SH-SY5Y (cell line): ENCODE measurements at regions not wholly inside any gene's neighbourhood (a gene's known extent, or its start where the extent isn't known, plus 50 kb on each side); places are given as distances from the start of the nearest gene placed in this dataset.

Source experiments
- GATA2 ChIP-seq: IDR thresholded peaks from 2 replicates; pipeline ENCODE4 v1.6.1; 2011; ENCODE audit warnings: mild to moderate bottlenecking, low read depth, low read length
- GATA3 ChIP-seq: IDR thresholded peaks from 2 replicates; pipeline ENCODE4 v1.6.1; 2011; ENCODE audit warnings: low read depth, mild to moderate bottlenecking, low read length, moderate library complexity

DNA sequence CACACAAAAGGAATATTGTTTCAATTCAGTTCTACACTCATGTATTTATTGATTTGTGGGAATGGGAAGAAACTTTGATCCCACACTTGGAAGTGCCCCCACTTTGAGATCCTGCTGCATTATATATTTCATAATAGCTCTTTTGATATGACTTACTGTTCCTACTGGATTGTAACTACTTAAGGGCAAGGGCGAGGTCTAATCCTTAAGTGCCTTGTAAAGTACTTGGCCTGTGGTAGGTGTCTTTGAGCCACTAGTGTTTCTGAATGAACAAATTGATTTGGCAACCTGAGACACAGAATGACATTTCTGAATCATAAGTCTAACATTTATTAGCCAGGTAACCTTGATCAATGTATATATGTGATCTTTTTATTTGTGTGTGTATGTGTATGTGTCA lies 767.2 kb downstream of the RAB28 start:
- TF ChIP-seq GATA2 (no peak), GATA3 (no peak)
